SJSA1 (cell line): ENCODE measurements at regions not wholly inside any gene's neighbourhood (a gene's known extent, or its start where the extent isn't known, plus 50 kb on each side); places are given as distances from the start of the nearest gene placed in this dataset.

Experiments used
- DNase-seq, 2 experiments: peaks; one replicate each; pipeline ENCODE4 v3.0.0-alpha.2; 2015 to 2020; ENCODE audit warnings: low spot score in 2 of 2, low read depth in 1 of 2
- H3K27ac ChIP-seq: fragments of 250-450 bp; sonication (Bioruptor Pico); 2 replicates; pipeline ENCODE4 v1.5.1; 2020; ENCODE audit warnings: mild to moderate bottlenecking, moderate library complexity
- H3K27me3 ChIP-seq: fragments of 250-450 bp; sonication (Bioruptor Pico); replicated peaks from 2 replicates; pipeline ENCODE4 v1.5.1; 2020; ENCODE audit warnings: mild to moderate bottlenecking, moderate library complexity
- H3K36me3 ChIP-seq: fragments of 250-450 bp; sonication (Bioruptor Pico); 2 replicates; pipeline ENCODE4 v1.5.1; 2020; ENCODE audit warnings: mild to moderate bottlenecking
- H3K4me1 ChIP-seq: fragments of 250-450 bp; sonication (Bioruptor Pico); replicated peaks from 2 replicates; pipeline ENCODE4 v1.6.1; 2021; ENCODE audit warnings: mild to moderate bottlenecking
- H3K4me3 ChIP-seq: fragments of 250-450 bp; sonication (Bioruptor Pico); 2 replicates; pipeline ENCODE4 v1.5.1; 2020; ENCODE audit warnings: mild to moderate bottlenecking
- H3K9me3 ChIP-seq: fragments of 250-450 bp; sonication (Bioruptor Pico); replicated peaks from 2 replicates; pipeline ENCODE4 v1.5.1; 2020; ENCODE audit warnings: mild to moderate bottlenecking

- peaks cover 28% of the 10 kb centered on the region for H3K4me1 ChIP-seq
- no peak overlapping the region for H3K4me3 ChIP-seq
- no peaks in the 10 kb centered on the region for H3K36me3 ChIP-seq
- DNase-seq, result peak in 1 of 2 experiments; percentile 62
- no peaks in the 10 kb centered on the region for H3K9me3 ChIP-seq
- no peak overlapping the region for H3K27ac ChIP-seq
- no peaks in the 10 kb centered on the region for H3K27me3 ChIP-seq
Observed at GRCh38 chr6:87791029-87791428, 89.0 kb upstream of the AKIRIN2 start.

GRCh38 chr6:87789900-87790290 lies 87.9 kb upstream of the AKIRIN2 start:
- H3K27me3 ChIP-seq, result no peaks in the 10 kb centered on the region
- peak overlapping the region; percentile 61 for H3K27ac ChIP-seq
- H3K36me3 ChIP-seq, result no peaks in the 10 kb centered on the region
- H3K4me1 ChIP-seq, result peaks cover 28% of the 10 kb centered on the region
- H3K9me3 ChIP-seq, result no peaks in the 10 kb centered on the region
- no peak overlapping the region for H3K4me3 ChIP-seq
- DNase-seq, result no peak

DNA sequence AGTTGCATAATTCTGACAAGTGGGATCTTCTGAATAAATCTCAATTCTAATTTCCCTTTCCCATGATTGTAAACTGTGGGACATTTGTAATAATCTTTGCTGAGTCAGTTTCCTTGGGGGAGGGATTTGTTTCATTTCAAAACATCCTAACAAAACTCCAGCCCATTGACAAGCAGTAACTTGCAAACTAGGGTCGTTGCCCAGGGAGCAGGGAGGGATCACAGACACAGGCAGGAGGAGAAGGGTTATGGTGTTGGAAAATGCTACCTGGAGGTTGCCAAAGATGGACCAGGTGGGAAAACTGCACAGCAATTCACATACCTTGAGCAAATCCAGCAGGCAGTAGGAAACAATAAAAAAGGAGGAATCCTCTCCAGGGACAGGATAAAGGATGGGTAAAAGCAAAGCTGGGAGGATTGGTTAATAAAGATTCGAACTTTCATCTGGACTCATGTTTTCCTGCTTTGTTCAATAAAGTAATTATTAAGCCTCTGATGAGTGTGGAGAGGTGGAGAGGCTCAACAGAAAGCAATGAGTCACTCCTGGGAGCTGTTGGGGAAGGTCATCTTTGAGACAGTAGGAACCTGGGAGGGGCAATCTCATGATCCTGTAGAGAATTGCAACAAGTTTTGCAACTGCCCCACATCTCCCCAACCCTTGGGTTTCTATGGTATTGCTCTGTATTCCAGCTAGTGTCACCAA lies 87.3 kb upstream of the AKIRIN2 start:
- DNase-seq, result peak; percentile 53 to 66
- Histone ChIP-seq H3K4me3 (no peak overlapping the region), H3K36me3 (no peaks in the 10 kb centered on the region), H3K9me3 (no peaks in the 10 kb centered on the region), H3K4me1 (peaks cover 28% of the 10 kb centered on the region), H3K27ac (peak overlapping the region; percentile 61), H3K27me3 (no peaks in the 10 kb centered on the region)

- Histone ChIP-seq H3K9me3 (no peaks in the 10 kb centered on the region), H3K27ac (no peak overlapping the region), H3K27me3 (no peaks in the 10 kb centered on the region), H3K4me3 (no peak overlapping the region), H3K4me1 (peaks cover 28% of the 10 kb centered on the region), H3K36me3 (no peaks in the 10 kb centered on the region)
- DNase-seq, result no peak
Observed at GRCh38 chr6:87788141-87788540, 86.1 kb upstream of the AKIRIN2 start.

DNA sequence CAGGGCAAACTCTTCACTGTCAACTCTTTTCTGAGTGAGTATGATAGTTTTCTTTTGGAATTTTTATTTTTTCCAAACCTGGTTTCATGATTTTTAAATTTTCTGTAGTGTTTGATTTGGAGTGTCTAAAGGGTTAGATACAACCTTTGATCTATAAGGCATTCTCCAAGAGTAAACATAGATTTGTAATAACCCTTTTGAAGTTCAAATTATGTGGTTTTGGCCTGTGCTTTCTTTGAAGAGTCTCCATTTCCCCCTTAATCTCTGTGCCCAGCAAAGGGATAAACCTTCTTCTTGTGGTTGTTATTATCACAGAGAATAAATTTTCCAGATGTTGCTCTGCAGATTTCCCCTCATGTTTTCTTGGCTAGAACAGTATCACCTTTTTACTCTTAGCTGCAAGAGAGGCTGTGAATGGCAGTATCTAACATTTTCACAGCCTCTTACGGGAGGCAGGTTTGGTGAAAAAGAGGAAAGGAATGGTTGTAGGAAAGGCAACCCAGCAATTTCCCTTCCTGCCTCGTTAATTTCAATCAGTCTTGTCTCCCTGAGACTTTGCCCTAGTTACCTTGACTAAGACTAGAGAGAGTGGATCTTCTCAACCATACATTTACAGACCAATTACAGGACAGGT lies 83.3 kb upstream of the AKIRIN2 start:
- H3K27me3 ChIP-seq, result no peaks in the 10 kb centered on the region
- H3K36me3 ChIP-seq, result no peaks in the 10 kb centered on the region
- H3K4me1 ChIP-seq, result peaks cover 16% of the 10 kb centered on the region
- H3K9me3 ChIP-seq, result no peaks in the 10 kb centered on the region
- DNase-seq, result no peak
- no peak overlapping the region for H3K4me3 ChIP-seq
- H3K27ac ChIP-seq, result no peak overlapping the region

DNA sequence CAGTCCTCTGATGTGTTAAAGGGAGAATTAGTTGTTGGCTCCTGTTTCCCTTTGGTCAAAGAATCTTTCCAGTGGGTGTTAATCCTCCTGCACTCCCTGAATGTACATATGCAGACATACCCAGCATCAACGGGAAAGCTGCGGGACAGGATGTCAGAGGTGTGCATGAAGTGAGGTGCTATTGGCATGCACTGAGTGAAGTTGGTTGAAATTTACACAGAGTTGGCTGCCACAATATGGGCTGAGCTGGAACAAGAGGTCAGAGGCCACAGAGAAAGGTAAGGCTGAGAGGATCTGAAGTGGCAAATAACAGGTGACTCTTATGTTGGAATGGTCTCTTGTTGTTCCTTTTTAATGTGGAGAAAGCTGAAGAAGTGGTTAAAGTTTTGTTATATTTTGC lies 82.7 kb upstream of the AKIRIN2 start:
- Histone ChIP-seq H3K27me3 (no peaks in the 10 kb centered on the region), H3K27ac (no peak overlapping the region)
- DNase-seq, result no peak

DNA sequence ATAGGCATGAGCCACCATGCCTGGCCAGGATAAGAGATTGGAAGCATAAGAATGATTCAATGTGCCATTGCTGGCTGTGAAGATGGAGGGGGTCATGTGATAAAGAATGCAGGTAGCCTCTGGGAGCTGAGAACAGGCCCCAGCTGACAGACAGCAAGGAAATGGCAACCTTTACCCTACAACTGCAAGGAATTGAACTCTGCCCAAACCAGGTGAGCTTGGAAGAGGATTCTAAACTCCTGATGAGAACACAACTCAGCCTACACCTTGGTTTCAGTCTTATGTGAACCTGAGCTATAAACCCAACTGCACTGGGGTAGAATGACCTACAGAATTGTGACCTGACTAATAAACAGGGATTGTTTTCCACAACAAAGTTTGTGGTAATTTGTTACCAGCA lies 82.0 kb upstream of the AKIRIN2 start:
- no peaks in the 10 kb centered on the region for H3K9me3 ChIP-seq
- no peak overlapping the region for H3K4me3 ChIP-seq
- H3K27me3 ChIP-seq, result no peaks in the 10 kb centered on the region
- H3K36me3 ChIP-seq, result no peaks in the 10 kb centered on the region
- H3K4me1 ChIP-seq, result peaks cover 3% of the 10 kb centered on the region
- DNase-seq, result no peak
- H3K27ac ChIP-seq, result no peak overlapping the region

More for the DNA sequence above, 82.7 kb upstream of the AKIRIN2 start:
- Histone ChIP-seq H3K4me3 (no peak overlapping the region), H3K36me3 (no peaks in the 10 kb centered on the region), H3K4me1 (peaks cover 9% of the 10 kb centered on the region), H3K9me3 (no peaks in the 10 kb centered on the region)

- Histone ChIP-seq H3K4me1 (no peaks in the 10 kb centered on the region), H3K27ac (no peak overlapping the region), H3K36me3 (no peaks in the 10 kb centered on the region), H3K4me3 (no peak overlapping the region), H3K27me3 (no peaks in the 10 kb centered on the region), H3K9me3 (no peaks in the 10 kb centered on the region)
- DNase-seq, result no peak
Observed at GRCh38 chr6:87779542-87779941, 77.5 kb upstream of the AKIRIN2 start.

DNA sequence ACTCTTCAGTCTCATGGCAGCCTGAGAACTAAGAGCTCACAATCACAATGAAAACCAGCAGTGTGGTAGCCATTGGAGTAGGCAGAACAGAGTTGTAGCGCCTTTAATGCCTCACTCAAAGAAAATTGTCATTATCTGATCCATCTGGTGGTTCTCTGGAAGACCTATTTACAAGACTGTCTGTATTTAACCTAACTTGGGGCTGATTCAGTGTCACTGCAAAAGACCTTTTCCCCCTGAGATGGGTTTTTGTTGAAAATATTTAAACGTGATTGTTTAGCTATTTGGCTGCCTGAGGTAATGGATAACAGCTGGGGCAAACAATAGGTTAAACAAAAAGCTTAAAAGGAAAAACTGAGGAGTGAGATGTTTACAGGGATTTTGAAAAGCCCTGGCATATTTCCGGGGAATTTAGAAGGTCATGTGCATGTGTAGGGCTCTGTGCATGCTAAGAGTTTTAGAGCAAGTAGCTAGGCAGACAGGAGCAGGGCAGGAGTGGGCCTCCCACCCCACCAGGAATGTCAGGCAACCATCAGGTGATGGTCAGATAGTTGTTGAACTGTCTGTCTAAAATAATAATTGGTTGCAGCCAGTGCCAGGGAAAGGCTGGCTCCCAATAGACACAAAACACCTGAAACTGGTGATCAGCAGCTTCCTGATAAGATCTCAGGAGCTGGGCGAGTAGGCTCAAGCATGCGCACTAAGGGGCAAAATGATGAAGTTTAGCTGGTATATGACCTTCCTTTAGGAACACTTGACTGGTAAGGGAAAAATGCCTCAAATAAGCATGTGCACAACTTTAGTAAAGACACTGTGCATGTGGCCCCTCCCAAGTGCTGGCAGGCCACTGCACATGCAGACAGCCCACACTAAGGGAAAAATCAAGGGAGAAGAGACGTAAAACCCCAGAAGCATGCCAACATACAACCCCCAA lies 70.8 kb upstream of the AKIRIN2 start:
- no peaks in the 10 kb centered on the region for H3K9me3 ChIP-seq
- H3K27me3 ChIP-seq, result no peaks in the 10 kb centered on the region
- H3K27ac ChIP-seq, result peak overlapping the region; percentile 24
- no peak overlapping the region for H3K4me3 ChIP-seq
- H3K36me3 ChIP-seq, result no peaks in the 10 kb centered on the region
- H3K4me1 ChIP-seq, result peaks cover 23% of the 10 kb centered on the region
- DNase-seq, result peak in 1 of 2 experiments; percentile 82

GRCh38 chr6:87767478-87767877 lies 65.4 kb upstream of the AKIRIN2 start:
- H3K36me3 ChIP-seq, result no peaks in the 10 kb centered on the region
- H3K9me3 ChIP-seq, result no peaks in the 10 kb centered on the region
- H3K27ac ChIP-seq, result no peak overlapping the region
- no peaks in the 10 kb centered on the region for H3K27me3 ChIP-seq
- no peak for DNase-seq
- no peak overlapping the region for H3K4me3 ChIP-seq
- peaks cover 13% of the 10 kb centered on the region for H3K4me1 ChIP-seq

DNA sequence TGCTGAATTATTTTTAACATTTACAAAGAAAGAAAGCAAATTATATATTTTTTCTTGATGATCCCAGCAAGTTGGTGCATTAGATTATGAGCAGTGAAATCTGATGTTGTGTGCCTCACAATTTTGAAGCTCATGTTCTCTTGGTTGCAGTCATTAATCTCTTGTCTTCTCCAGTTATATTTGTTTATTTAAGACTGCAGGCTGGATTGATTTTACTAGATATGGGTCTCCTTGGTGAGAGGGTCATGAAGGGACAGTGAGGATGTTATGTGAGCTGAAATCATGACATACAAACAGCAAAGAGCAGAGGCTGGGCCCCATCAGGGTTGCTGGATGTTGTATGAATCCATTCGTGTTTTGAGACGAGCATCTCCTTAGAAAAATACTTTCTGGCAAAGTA lies 64.2 kb upstream of the AKIRIN2 start:
- H3K36me3 ChIP-seq, result no peaks in the 10 kb centered on the region
- no peaks in the 10 kb centered on the region for H3K9me3 ChIP-seq
- no peak overlapping the region for H3K4me3 ChIP-seq
- 0 out of 2 replicates have a peak, but pooled peaks cover 4% of the 10 kb centered on the region for H3K4me1 ChIP-seq
- DNase-seq, result no peak
- H3K27ac ChIP-seq, result no peak overlapping the region
- H3K27me3 ChIP-seq, result no peaks in the 10 kb centered on the region

DNA sequence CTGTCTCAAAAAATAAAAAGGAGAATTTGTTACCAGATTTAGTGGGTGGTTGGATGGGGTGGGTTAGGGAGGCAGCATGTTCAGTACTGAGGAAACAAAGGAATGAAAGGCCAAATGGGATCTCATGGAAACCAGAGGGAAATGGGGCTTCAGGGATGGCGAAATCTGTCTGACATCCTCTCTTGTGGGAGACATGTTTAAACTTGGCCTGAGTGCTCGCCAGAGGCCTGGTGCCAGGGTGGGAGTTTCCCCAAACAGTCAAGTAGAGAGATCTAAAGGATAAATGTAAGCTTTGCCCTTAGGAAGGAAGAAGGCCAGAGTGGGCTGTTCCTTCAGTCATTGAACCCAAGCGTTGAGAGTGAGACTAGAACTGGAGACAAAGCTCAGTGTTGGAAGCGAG lies 61.9 kb upstream of the AKIRIN2 start:
- H3K4me1 ChIP-seq, result no peaks in the 10 kb centered on the region
- no peak overlapping the region for H3K27ac ChIP-seq
- H3K4me3 ChIP-seq, result no peak overlapping the region
- no peaks in the 10 kb centered on the region for H3K27me3 ChIP-seq
- no peak for DNase-seq
- no peaks in the 10 kb centered on the region for H3K36me3 ChIP-seq
- no peaks in the 10 kb centered on the region for H3K9me3 ChIP-seq

- no peak overlapping the region for H3K4me3 ChIP-seq
- H3K27me3 ChIP-seq, result no peaks in the 10 kb centered on the region
- no peak overlapping the region for H3K27ac ChIP-seq
- no peaks in the 10 kb centered on the region for H3K9me3 ChIP-seq
- no peaks in the 10 kb centered on the region for H3K4me1 ChIP-seq
- H3K36me3 ChIP-seq, result no peaks in the 10 kb centered on the region
- no peak for DNase-seq
Observed at GRCh38 chr6:87763276-87763675, 61.2 kb upstream of the AKIRIN2 start.

DNA sequence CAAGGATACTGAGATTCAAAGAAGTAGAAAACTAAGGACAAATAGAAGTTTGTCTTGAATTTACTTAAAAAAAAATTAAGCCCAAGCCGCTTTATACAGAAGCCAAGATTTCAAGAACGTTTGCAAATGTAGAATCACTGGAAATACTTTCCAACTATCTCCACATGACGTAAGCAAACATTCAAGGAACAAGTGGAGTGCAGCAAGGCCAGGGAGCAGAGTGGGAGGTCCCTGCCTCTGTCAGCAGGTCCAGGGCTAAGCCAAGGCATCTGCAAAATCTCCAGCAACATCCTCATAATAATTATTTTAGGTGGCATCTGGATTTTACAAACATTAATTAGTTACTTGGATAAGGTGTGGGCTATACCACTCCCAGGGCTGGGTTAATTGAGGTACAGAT lies 60.1 kb upstream of the AKIRIN2 start:
- Histone ChIP-seq H3K4me3 (no peak overlapping the region), H3K27me3 (no peaks in the 10 kb centered on the region), H3K9me3 (no peaks in the 10 kb centered on the region), H3K36me3 (no peaks in the 10 kb centered on the region), H3K27ac (no peak overlapping the region), H3K4me1 (peaks cover 5% of the 10 kb centered on the region)
- no peak for DNase-seq
